ENCODE measurements at regions not wholly inside any gene's neighbourhood (a gene's known extent, or its start where the extent isn't known, plus 50 kb on each side); places are given as distances from the start of the nearest gene placed in this dataset.
"Not testable (repeated sequence)": the region's sequence is repeated elsewhere in the genome, so short reads cannot be mapped to it uniquely, and the experiment has no call there.

DNA sequence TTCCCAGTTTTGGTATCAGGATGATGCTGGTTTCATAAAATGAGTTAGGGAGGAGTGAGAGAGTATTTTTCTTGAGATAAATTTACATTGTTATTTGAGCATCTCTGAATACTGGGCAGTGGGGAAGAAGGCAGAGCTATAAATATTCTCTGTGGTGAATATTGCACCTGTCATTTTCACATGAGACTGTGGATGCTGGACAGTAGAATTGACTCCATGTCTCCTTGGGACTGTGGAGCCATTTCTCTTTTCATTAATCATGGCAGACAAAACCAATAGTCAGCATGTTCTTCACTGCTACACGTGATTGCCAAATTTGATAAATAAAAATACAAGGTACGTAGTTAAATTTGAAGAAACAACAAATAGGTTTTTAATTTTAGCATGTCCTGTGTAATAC is 81.2 kb upstream of the PHACTR1 start:
- no peak overlapping the region for H3K27ac ChIP-seq
- TF ChIP-seq ZFX (IDR thresholded peaks at IDR 0.05): no peak
- TF ChIP-seq, protein P1, sequence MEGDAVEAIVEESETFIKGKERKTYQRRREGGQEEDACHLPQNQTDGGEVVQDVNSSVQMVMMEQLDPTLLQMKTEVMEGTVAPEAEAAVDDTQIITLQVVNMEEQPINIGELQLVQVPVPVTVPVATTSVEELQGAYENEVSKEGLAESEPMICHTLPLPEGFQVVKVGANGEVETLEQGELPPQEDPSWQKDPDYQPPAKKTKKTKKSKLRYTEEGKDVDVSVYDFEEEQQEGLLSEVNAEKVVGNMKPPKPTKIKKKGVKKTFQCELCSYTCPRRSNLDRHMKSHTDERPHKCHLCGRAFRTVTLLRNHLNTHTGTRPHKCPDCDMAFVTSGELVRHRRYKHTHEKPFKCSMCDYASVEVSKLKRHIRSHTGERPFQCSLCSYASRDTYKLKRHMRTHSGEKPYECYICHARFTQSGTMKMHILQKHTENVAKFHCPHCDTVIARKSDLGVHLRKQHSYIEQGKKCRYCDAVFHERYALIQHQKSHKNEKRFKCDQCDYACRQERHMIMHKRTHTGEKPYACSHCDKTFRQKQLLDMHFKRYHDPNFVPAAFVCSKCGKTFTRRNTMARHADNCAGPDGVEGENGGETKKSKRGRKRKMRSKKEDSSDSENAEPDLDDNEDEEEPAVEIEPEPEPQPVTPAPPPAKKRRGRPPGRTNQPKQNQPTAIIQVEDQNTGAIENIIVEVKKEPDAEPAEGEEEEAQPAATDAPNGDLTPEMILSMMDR (conservative IDR thresholded peaks at IDR 0.05): no peak

DNA sequence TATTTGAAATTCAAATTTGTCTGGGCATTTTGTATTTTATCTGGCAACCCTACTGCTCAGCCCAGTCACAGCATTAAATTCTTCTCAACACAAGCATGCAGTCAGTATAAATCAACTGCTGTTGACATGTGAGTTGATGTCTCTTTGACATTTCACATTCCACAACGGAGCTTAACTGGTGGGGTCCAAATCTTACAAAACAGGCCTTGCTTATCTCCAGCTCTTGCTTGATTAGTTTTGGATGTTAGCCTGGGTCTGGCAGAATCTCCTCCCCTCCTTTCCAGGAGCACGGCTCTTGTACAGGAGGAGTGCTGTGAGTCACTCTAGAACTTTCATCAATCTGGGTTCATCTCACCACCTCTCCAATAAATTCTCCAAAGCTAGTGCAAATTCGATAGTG is 80.8 kb upstream of the PHACTR1 start:
- TF ChIP-seq ZFX (IDR thresholded peaks at IDR 0.05): no peak
- TF ChIP-seq, protein P1 (conservative IDR thresholded peaks at IDR 0.05): no peak

DNA sequence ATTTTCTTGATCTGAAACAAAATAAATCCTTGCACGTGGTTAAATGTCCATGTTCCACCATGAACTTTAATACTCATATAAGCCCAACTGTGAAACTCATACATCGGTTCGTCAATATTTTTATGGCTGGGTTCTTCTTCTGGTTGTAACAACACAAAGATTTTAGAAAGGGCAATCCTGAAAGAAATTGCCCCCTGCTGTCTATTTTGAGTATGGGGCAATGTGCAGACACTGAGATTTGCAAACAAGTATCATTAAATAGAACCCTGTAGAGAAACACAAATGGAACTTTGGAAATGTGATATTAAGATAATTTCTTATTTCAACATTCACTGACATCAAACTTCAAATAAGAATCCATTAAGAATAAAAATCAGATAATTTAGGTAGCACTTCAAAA is 80.2 kb upstream of the PHACTR1 start:
- no peak for TF ChIP-seq ZFX (IDR thresholded peaks at IDR 0.05)
- TF ChIP-seq, protein P1 (conservative IDR thresholded peaks at IDR 0.05): peak; percentile 27
- no peak overlapping the region for H3K27ac ChIP-seq

More for the DNA sequence above, 80.8 kb upstream of the PHACTR1 start:
- no peak overlapping the region for H3K27ac ChIP-seq

DNA sequence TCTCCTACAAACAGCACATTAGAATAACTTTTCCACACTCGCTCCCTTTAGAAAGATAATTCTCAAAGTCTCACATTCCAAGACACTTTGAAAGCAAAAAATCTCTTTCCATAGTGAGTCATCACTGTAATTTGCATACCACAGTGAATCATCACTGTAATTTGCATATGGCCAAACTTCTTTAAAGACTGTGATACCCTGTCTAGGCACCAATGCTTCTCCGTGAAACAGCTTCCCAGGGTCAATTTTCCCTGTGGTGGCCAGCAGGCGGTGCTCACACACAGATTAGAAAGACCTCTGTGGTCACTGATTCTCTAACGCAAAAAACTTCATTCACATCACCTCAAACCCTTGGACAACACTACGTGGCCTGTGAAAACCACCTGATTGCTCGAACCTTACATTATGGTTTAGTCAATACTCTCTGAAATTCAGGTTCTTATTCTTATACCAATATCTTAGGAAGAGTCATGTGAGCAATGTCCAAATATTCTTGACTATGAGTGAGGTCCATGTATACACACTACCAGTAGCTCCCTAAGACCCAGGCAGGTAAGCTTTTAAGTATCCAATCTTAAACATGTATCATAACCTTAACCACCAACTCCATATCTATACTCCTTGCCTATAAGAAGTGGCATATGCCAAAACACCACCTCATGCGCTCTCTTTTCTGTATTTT is 78.5 kb upstream of the PHACTR1 start:
- TF ChIP-seq, protein P1 (conservative IDR thresholded peaks at IDR 0.05): peak; percentile 96
- no peak for TF ChIP-seq ZFX (IDR thresholded peaks at IDR 0.05)
- no peak overlapping the region for H3K27ac ChIP-seq

DNA sequence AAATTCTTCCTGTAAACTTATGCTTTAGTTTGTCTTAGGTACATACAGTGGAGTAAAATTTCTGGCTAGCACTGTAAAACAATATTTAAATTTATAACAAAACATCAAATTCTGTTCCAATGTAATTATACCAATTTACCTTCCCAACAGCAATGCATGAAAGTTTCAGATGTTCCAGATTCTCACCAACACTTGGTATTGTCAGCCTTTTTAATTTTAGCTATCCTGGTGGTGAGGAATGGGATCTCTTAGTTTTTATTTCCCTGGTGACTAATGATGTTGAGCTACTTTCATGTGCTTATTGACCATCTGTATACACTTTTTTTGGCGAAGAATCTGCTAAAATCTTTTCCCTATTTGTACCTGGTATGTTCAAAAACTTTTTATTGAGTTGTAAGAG is 76.1 kb upstream of the PHACTR1 start:
- TF ChIP-seq ZFX (IDR thresholded peaks at IDR 0.05): no peak
- TF ChIP-seq, protein P1 (conservative IDR thresholded peaks at IDR 0.05): no peak
- no peak overlapping the region for H3K27ac ChIP-seq

DNA sequence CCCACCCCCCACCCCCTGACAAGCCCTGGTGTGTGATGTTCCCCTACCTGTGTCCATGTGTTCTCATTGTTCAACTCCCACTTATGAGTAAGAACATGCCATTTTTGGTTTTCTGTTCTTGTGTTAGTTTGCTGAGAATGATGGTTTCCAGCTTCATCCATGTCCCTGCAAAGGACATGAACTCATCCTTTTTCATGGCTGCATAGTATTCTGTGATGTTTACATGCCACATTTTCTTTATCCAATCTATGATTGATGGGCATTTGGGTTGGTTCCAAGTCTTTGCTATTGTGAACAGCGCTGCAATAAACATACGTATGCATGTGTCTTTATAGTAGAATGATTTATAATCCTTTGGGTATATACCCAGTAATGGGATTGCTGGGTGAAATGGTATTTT is 74.8 kb upstream of the PHACTR1 start:
- not testable (repeated sequence) for H3K27ac ChIP-seq

DNA sequence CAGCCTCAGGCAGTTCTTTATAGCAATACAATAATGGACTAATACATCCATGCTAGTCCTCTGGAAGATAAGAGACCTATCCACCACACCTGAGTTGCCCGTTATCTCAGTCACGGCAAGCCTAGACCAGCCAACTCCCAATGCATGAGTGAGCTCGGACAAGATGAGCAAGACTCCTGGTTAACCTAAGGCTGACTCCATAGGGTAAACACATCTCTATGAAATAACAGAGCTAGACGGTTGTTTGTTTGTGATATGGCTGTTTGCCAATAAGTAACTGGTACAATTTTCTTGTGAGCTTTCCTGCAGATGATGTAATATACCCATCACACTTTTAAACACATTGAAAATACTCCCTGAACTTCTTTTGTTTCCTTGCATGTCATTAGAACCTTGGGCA is 70.6 kb upstream of the PHACTR1 start:
- TF ChIP-seq, protein P1 (conservative IDR thresholded peaks at IDR 0.05): no peak
- no peak for TF ChIP-seq ZFX (IDR thresholded peaks at IDR 0.05)
- no peak overlapping the region for H3K27ac ChIP-seq

DNA sequence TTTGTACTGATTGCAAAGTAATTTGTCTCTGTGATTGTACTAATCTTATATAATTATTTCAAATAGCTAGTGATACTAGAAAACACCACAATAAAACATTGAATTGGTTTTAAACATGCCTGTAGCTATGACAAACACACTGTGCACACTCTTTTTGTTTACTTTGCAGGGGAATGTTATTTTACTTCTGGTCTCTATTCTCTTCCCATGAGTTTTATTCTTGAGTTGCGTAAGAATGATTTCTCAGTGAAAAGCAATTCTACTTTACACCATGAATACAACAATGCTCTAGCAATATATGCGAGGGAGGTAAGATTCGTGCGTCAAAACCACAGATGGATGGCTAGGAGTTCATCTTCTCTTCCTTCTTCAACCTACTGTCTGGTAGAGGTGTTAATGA is 68.4 kb upstream of the PHACTR1 start:
- no peak for TF ChIP-seq ZFX (IDR thresholded peaks at IDR 0.05)
- TF ChIP-seq, protein P1 (conservative IDR thresholded peaks at IDR 0.05): no peak

More for the DNA sequence above, 68.4 kb upstream of the PHACTR1 start:
- H3K27ac ChIP-seq: no peak overlapping the region

Data from C4-2B (cell line).